OCI-LY7 (cell line): ENCODE measurements at regions not wholly inside any gene's neighbourhood (a gene's known extent, or its start where the extent isn't known, plus 50 kb on each side); places are given as distances from the start of the nearest gene placed in this dataset.

Experiments
- BruUV-seq: library from RNA; stranded (reverse); fragments of 400-500 nt; replicated peaks from 2 replicates; lab custom pipeline; 2021; lab: Mats Ljungman, UMichigan
- CTCF ChIA-PET: fragments of 300-600 bp; sonication (Branson Sonifier 250); formaldehyde crosslinking; loops from one replicate; lab custom pipeline; 2022; ENCODE audit warnings: antibody characterized with exemption; ENCODE audit not compliant: unreplicated experiment; lab: Charles Lee
- POLR2A ChIA-PET: fragments of 300-600 bp; sonication (Branson Sonifier 250); formaldehyde crosslinking; loops from one replicate; lab custom pipeline; 2022; ENCODE audit warnings: antibody characterized with exemption; lab: Charles Lee
- DNase-seq: peaks from one replicate; pipeline ENCODE4 v3.0.0-alpha.2; 2015; ENCODE audit warnings: low spot score
- H2AFZ ChIP-seq: fragments of 200-600 bp; sonication (generic), shearing (Covaris generic); 2 replicates; pipeline ENCODE4 v1.6.1; 2014; ENCODE audit warnings: mild to moderate bottlenecking, antibody characterized with exemption, low read length, moderate library complexity
- H3K27ac ChIP-seq: fragments of 200-600 bp; sonication (generic); 2 replicates; pipeline ENCODE4 v1.5.1; 2014; ENCODE audit warnings: mixed run types, low read depth, mild to moderate bottlenecking, moderate library complexity, low read length, inconsistent platforms; ENCODE audit not compliant: poor library complexity, severe bottlenecking
- H3K36me3 ChIP-seq: fragments of 200-600 bp; sonication (generic); 2 replicates; pipeline ENCODE4 v1.6.1; 2014; ENCODE audit warnings: mild to moderate bottlenecking, antibody characterized with exemption, low read length, moderate library complexity, mixed read lengths; ENCODE audit not compliant: insufficient read depth
- H3K4me1 ChIP-seq: fragments of 200-600 bp; sonication (generic); 2 replicates; pipeline ENCODE4 v1.5.1; 2014; ENCODE audit warnings: mild to moderate bottlenecking, low read length; ENCODE audit not compliant: insufficient read depth, poor library complexity, severe bottlenecking
- H3K4me2 ChIP-seq: fragments of 200-600 bp; sonication (generic); 2 replicates; pipeline ENCODE4 v1.6.1; 2014; ENCODE audit warnings: mild to moderate bottlenecking, low read length
- H3K4me3 ChIP-seq: fragments of 200-600 bp; sonication (generic); 2 replicates; pipeline ENCODE4 v1.5.1; 2014; ENCODE audit warnings: mild to moderate bottlenecking, low read depth, low read length; ENCODE audit not compliant: poor library complexity, severe bottlenecking
- H3K79me2 ChIP-seq: fragments of 200-600 bp; sonication (generic); 2 replicates; pipeline ENCODE4 v1.6.1; 2016; ENCODE audit warnings: low read depth, mild to moderate bottlenecking, low read length, moderate library complexity, mixed read lengths; ENCODE audit not compliant: insufficient read depth
- H3K9me2 ChIP-seq: fragments of 200-600 bp; sonication (generic); 2 replicates; pipeline ENCODE4 v1.6.1; 2016; ENCODE audit warnings: mild to moderate bottlenecking, low read length, mixed read lengths; ENCODE audit not compliant: insufficient read depth
- H3K9me3 ChIP-seq: fragments of 200-600 bp; sonication (generic); 2 replicates; pipeline ENCODE4 v1.6.1; 2014; ENCODE audit warnings: mild to moderate bottlenecking, mixed run types, low read length, mixed read lengths
- H4K20me1 ChIP-seq: fragments of 200-600 bp; sonication (generic); 2 replicates; pipeline ENCODE4 v1.6.1; 2014; ENCODE audit warnings: mild to moderate bottlenecking, antibody characterized with exemption, low read length, moderate library complexity, mixed read lengths; ENCODE audit not compliant: insufficient read depth
- EZH2phosphoT487 ChIP-seq: fragments of 200-600 bp; sonication (generic); IDR thresholded peaks from 2 replicates; pipeline ENCODE4 v1.6.1; 2018; ENCODE audit warnings: low read depth, borderline replicate concordance, mild to moderate bottlenecking, mixed run types, antibody characterized with exemption, low read length, moderate library complexity, mixed read lengths
- intact Hi-C: fragments of 100-400 bp; cut with micrococcal nuclease; formaldehyde crosslinking; loops from one replicate; pipeline ENCODE4 v1.10.0; 2022; ENCODE audit not compliant: unreplicated experiment
- TF ChIP-seq, protein P1 (sequence below): fragments of 200-600 bp; sonication (generic); conservative IDR thresholded peaks from 2 replicates; pipeline ENCODE4 v1.5.1; 2014; ENCODE audit warnings: mild to moderate bottlenecking, antibody characterized with exemption, low read length, moderate library complexity, mixed read lengths

DNA sequence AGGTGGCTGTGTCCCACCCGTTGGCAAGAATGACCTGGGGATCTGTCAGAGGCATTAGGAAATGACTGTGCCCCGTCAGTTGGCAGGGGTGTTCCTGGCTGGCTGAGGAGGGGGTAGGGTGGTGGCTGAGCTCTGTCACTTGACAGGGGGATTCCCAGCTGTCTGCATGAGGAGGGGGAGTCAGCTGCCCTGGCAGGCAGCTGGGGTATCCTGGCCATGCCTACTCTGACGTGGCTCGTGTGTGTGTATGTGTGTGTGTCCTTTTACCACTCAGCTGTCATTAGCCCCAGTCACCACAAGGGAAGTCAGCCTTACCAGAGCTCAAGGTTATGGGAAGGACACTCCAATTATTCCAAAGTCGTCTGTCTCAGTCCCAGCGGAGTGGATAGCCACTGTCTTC, 93.2 kb downstream of the EFNB1 start:
- no TSS peak for BruUV-seq
- no peaks in the 10 kb centered on the region for H3K36me3 ChIP-seq
- no peaks in the 10 kb centered on the region for H3K4me1 ChIP-seq
- no peak for TF ChIP-seq EZH2phosphoT487
- TF ChIP-seq, protein P1, sequence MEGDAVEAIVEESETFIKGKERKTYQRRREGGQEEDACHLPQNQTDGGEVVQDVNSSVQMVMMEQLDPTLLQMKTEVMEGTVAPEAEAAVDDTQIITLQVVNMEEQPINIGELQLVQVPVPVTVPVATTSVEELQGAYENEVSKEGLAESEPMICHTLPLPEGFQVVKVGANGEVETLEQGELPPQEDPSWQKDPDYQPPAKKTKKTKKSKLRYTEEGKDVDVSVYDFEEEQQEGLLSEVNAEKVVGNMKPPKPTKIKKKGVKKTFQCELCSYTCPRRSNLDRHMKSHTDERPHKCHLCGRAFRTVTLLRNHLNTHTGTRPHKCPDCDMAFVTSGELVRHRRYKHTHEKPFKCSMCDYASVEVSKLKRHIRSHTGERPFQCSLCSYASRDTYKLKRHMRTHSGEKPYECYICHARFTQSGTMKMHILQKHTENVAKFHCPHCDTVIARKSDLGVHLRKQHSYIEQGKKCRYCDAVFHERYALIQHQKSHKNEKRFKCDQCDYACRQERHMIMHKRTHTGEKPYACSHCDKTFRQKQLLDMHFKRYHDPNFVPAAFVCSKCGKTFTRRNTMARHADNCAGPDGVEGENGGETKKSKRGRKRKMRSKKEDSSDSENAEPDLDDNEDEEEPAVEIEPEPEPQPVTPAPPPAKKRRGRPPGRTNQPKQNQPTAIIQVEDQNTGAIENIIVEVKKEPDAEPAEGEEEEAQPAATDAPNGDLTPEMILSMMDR = no peak
- ChIA-PET POLR2A (no interaction called here), CTCF (no interaction called here)
- H3K4me2 ChIP-seq = no peak overlapping the region
- H3K27ac ChIP-seq = no peak overlapping the region
- no peaks in the 10 kb centered on the region for H3K9me3 ChIP-seq
- no peaks in the 10 kb centered on the region for H3K9me2 ChIP-seq
- no peak overlapping the region for H3K4me3 ChIP-seq
- H2AFZ ChIP-seq = no peak overlapping the region
- H3K79me2 ChIP-seq = no peaks in the 10 kb centered on the region
- DNase-seq = no peak
- intact Hi-C loops = no loop called here
- no peaks in the 10 kb centered on the region for H4K20me1 ChIP-seq

GRCh38 chrX:68920561-68920960, 91.7 kb downstream of the EFNB1 start:
- H3K36me3 ChIP-seq = no peaks in the 10 kb centered on the region
- H3K9me2 ChIP-seq = no peaks in the 10 kb centered on the region
- intact Hi-C loops = no loop called here
- TF ChIP-seq, protein P1 = no peak
- no peak for TF ChIP-seq EZH2phosphoT487
- BruUV-seq = no TSS peak
- H3K4me2 ChIP-seq = no peak overlapping the region
- no peak overlapping the region for H2AFZ ChIP-seq
- DNase-seq = no peak
- CTCF ChIA-PET = no interaction called here
- POLR2A ChIA-PET = interaction anchor here (0.9 kb wide), 1 partner anchor 92 kb away, joined by 3 read pairs; the partner anchor contains the start of gene EFNB1
- no peaks in the 10 kb centered on the region for H3K9me3 ChIP-seq
- no peaks in the 10 kb centered on the region for H3K4me1 ChIP-seq
- no peak overlapping the region for H3K4me3 ChIP-seq
- no peak overlapping the region for H3K27ac ChIP-seq
- no peaks in the 10 kb centered on the region for H4K20me1 ChIP-seq
- no peaks in the 10 kb centered on the region for H3K79me2 ChIP-seq

DNA sequence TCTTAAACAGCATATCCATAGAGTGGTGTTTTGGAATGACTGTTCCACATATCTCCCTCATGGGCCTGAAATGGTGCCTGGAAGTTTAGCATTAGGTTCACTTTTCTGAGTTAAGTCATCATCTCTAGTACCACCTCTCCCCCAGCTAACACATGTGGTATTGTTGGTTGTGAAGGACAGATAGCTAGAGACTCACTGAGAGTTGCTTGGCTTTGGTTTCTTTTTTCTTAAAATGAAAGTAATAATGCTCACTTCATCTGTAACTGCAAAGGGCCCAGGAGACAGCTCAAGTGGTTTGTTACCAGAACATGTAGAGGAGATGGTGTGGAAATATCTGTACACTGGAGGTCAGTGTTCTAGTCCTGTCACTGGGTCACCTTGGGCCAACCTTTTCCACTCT, 90.9 kb downstream of the EFNB1 start:
- H3K9me2 ChIP-seq = no peaks in the 10 kb centered on the region
- intact Hi-C loops = no loop called here
- no peaks in the 10 kb centered on the region for H3K4me1 ChIP-seq
- no peaks in the 10 kb centered on the region for H4K20me1 ChIP-seq
- TF ChIP-seq, protein P1 = no peak
- no peak for TF ChIP-seq EZH2phosphoT487
- no peaks in the 10 kb centered on the region for H3K79me2 ChIP-seq
- no peak overlapping the region for H3K27ac ChIP-seq
- no peak overlapping the region for H3K4me3 ChIP-seq
- BruUV-seq = no TSS peak
- CTCF ChIA-PET = no interaction called here
- POLR2A ChIA-PET = no interaction called here
- no peak overlapping the region for H3K4me2 ChIP-seq
- H3K36me3 ChIP-seq = no peaks in the 10 kb centered on the region
- no peaks in the 10 kb centered on the region for H3K9me3 ChIP-seq
- no peak overlapping the region for H2AFZ ChIP-seq
- no peak for DNase-seq
